Hepatocyte (in vitro differentiated cells): ENCODE measurements at regions not wholly inside any gene's neighbourhood (a gene's known extent, or its start where the extent isn't known, plus 50 kb on each side); places are given as distances from the start of the nearest gene placed in this dataset.

ENCODE experiments used
- CTCF ChIP-seq: fragments of 200-600 bp; sonication (generic); IDR thresholded peaks from 2 replicates; pipeline ENCODE4 v1.5.1; 2016; ENCODE audit warnings: antibody characterized with exemption, mild to moderate bottlenecking; ENCODE audit not compliant: poor library complexity
- EZH2 ChIP-seq: fragments of 200-600 bp; sonication (generic); IDR thresholded peaks from 2 replicates; pipeline ENCODE4 v1.6.1; 2016; ENCODE audit warnings: antibody characterized with exemption, mild to moderate bottlenecking, borderline replicate concordance
- EZH2phosphoT487 ChIP-seq: fragments of 200-600 bp; sonication (generic); IDR thresholded peaks from one replicate; pipeline ENCODE4 v1.6.1; 2018; ENCODE audit warnings: antibody characterized with exemption, mild to moderate bottlenecking, low read depth, moderate library complexity; ENCODE audit not compliant: unreplicated experiment, severe bottlenecking

DNA sequence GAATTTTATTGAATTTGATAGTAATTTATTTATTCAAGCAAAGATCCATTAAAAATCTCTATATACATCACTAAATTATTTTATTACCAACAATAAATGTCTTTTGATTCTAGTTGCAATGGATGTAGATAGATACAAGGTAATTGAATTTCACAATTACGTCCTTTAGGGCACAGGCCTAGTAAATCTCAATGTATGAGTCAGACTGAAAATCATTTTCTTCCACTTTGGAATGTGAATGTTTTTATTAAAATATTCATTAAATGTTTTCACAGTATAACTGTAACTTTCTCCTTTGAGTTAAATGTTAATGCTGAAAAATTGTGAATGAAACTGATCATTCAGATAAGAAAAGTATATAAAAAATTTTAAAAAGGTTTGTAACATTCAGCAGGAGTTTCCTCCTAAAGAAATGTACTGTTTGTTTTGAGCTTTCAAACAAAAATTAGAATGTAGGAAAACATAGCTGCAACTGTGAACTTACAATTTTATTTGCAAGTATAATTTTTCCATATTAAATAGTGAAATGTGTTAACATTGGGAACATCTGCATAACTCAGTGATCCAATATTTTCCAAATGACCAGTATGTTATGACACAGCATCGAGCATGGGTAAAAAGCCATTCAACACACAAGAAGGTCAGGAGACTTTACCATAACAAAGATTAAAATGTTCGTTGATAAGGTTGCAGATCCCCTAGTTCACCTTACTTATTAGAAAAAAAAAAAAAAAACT, 663.7 kb downstream of the METTL4 start:
- TF ChIP-seq CTCF = no peak
- TF ChIP-seq EZH2 = no peak
- TF ChIP-seq EZH2phosphoT487 = no peak
